SK-N-MC (cell line): ENCODE measurements at regions not wholly inside any gene's neighbourhood (a gene's known extent, or its start where the extent isn't known, plus 50 kb on each side); places are given as distances from the start of the nearest gene placed in this dataset.

Source experiments
- EZH2 ChIP-seq: fragments of 200-600 bp; sonication (generic); IDR thresholded peaks from one replicate; pipeline ENCODE4 v1.6.1; 2017; ENCODE audit warnings: antibody characterized with exemption
- POLR2AphosphoS5 ChIP-seq: IDR thresholded peaks from 2 replicates; pipeline ENCODE4 v1.6.1; 2012; ENCODE audit warnings: mild to moderate bottlenecking, low read depth, low read length, borderline replicate concordance

- TF ChIP-seq POLR2AphosphoS5 (no peak), EZH2 (no peak)
Measured at GRCh38 chr4:100739426-100739825, 221.6 kb upstream of the EMCN start.
